ENCODE measurements at regions not wholly inside any gene's neighbourhood (a gene's known extent, or its start where the extent isn't known, plus 50 kb on each side); places are given as distances from the start of the nearest gene placed in this dataset.

- Histone ChIP-seq H3K36me3 (ENCODE audit: control insufficient read depth in 2 of 2, insufficient read depth in 1 of 2, low read length in 2 of 2) (no peaks in the 10 kb centered on the region), H3K4me1 (ENCODE audit: control insufficient read depth, insufficient read depth, low read length) (no peaks in the 10 kb centered on the region), H3K27ac (ENCODE audit: extremely low read depth, low read depth, low read length) (no peak overlapping the region), H3K9me3 (ENCODE audit: control insufficient read depth, insufficient read depth, low read depth, low read length) (no peaks in the 10 kb centered on the region), H3K4me3 (ENCODE audit: low read depth, low read length) (no peak overlapping the region)
- ChIA-PET CTCF (no interaction called here), POLR2A (no interaction called here)
- TF ChIP-seq ZNF394 (tag by site-specific recombination; IDR thresholded peaks at IDR 0.05; ENCODE audit: borderline replicate concordance) (no peak), ZBTB48 (tag by site-specific recombination; IDR thresholded peaks at IDR 0.05) (no peak), MYNN (tag by site-specific recombination; IDR thresholded peaks at IDR 0.05; ENCODE audit: borderline replicate concordance) (no peak), ZNF792 (tag by site-specific recombination; IDR thresholded peaks at IDR 0.05) (no peak), ZFHX2 (tag by site-specific recombination; conservative IDR thresholded peaks at IDR 0.05) (no peak), ZNF530 (tag by site-specific recombination; IDR thresholded peaks at IDR 0.05; ENCODE audit: low read depth) (no peak), HOXA7 (CRISPR knock-in tag; IDR thresholded peaks at IDR 0.05; ENCODE audit: borderline replicate concordance) (no peak), ZNF623 (tag by site-specific recombination; IDR thresholded peaks at IDR 0.05) (no peak), PRDM6 (tag by site-specific recombination; IDR thresholded peaks at IDR 0.05) (no peak), ZNF701 (tag by site-specific recombination; IDR thresholded peaks at IDR 0.05) (no peak), IKZF3 (tag by site-specific recombination; IDR thresholded peaks at IDR 0.05) (no peak), ZNF692 (tag by site-specific recombination; IDR thresholded peaks at IDR 0.05) (no peak), ZNF2 (tag by site-specific recombination; IDR thresholded peaks at IDR 0.05) (no peak), ZNF544 (tag by site-specific recombination; IDR thresholded peaks at IDR 0.05) (no peak), WT1 (tag by site-specific recombination; IDR thresholded peaks at IDR 0.05) (no peak), FEZF1 (tag by site-specific recombination; IDR thresholded peaks at IDR 0.05) (no peak), ZNF248 (tag by site-specific recombination; IDR thresholded peaks at IDR 0.05) (no peak)
Measured at GRCh38 chr7:67595431-67596180, 599.0 kb downstream of the TYW1 start.

- POLR2A ChIA-PET: no interaction called here
- no peaks in the 10 kb centered on the region for H3K36me3 ChIP-seq (ENCODE audit: control insufficient read depth in 2 of 2, insufficient read depth in 1 of 2, low read length in 2 of 2)
- H3K4me1 ChIP-seq (ENCODE audit: control insufficient read depth, insufficient read depth, low read length): no peaks in the 10 kb centered on the region
- CTCF ChIA-PET: interaction anchor here (0.8 kb wide), 1 partner anchor 149 kb away, joined by 3 read pairs; no protein-coding TSS in a partner anchor
- no peak overlapping the region for H3K4me3 ChIP-seq (ENCODE audit: low read depth, low read length)
- no peak overlapping the region for H3K27ac ChIP-seq (ENCODE audit: extremely low read depth, low read depth, low read length)
- H3K9me3 ChIP-seq (ENCODE audit: control insufficient read depth, insufficient read depth, low read depth, low read length): no peaks in the 10 kb centered on the region
- TF ChIP-seq ZNF692 (tag by site-specific recombination; IDR thresholded peaks at IDR 0.05) (no peak), BCL11B (tag by site-specific recombination; IDR thresholded peaks at IDR 0.05; ENCODE audit: low read depth) (no peak), ZNF501 (tag by site-specific recombination; IDR thresholded peaks at IDR 0.05) (no peak), KLF7 (tag by site-specific recombination; IDR thresholded peaks at IDR 0.05; ENCODE audit: borderline replicate concordance) (no peak), HOXC10 (CRISPR knock-in tag; IDR thresholded peaks at IDR 0.05) (no peak), KLF17 (tag by site-specific recombination; IDR thresholded peaks at IDR 0.05) (no peak), GFI1B (tag by site-specific recombination; IDR thresholded peaks at IDR 0.05) (no peak), ZNF623 (tag by site-specific recombination; IDR thresholded peaks at IDR 0.05) (no peak), ZFP37 (tag by site-specific recombination; IDR thresholded peaks at IDR 0.05) (no peak), ZNF391 (tag by site-specific recombination; IDR thresholded peaks at IDR 0.05; ENCODE audit: borderline replicate concordance, low read depth) (no peak), ZNF155 (tag by site-specific recombination; IDR thresholded peaks at IDR 0.05) (no peak), ZXDB (tag by site-specific recombination; IDR thresholded peaks at IDR 0.05) (no peak), PRDM6 (tag by site-specific recombination; IDR thresholded peaks at IDR 0.05) (no peak)
Measured at GRCh38 chr7:67597161-67597560, 600.5 kb downstream of the TYW1 start.

All from HEK293 (cell line).